Liver (tissue), 8 donors: ENCODE measurements at regions not wholly inside any gene's neighbourhood (a gene's known extent, or its start where the extent isn't known, plus 50 kb on each side); places are given as distances from the start of the nearest gene placed in this dataset.

Experiments
- DNase-seq: peaks from one replicate; pipeline ENCODE4 v3.0.0-alpha.2; 2017; ENCODE audit warnings: low spot score
- H3K27ac ChIP-seq, 2 donors: one replicate each; pipeline ENCODE4 v1.7.0; 2013; ENCODE audit warnings: inconsistent platforms in 2 of 2, low read length in 2 of 2, control low read depth in 1 of 2, low read depth in 1 of 2, mild to moderate bottlenecking in 1 of 2
- H3K27me3 ChIP-seq, 4 donors: one replicate each; pipeline versions ENCODE4 v1.6.1 to v1.7.0; 2013; ENCODE audit warnings: low read length in 3 of 4, inconsistent platforms in 1 of 4, mild to moderate bottlenecking in 1 of 4, moderate library complexity in 1 of 4; ENCODE audit not compliant: control insufficient read depth in 4 of 4, insufficient read depth in 4 of 4
- H3K36me3 ChIP-seq, 4 donors: one replicate each; pipeline versions ENCODE4 v1.6.1 to v1.7.0; 2013; ENCODE audit warnings: low read length in 3 of 4, mild to moderate bottlenecking in 3 of 4, low read depth in 1 of 4, moderate library complexity in 1 of 4; ENCODE audit not compliant: control insufficient read depth in 4 of 4, insufficient read depth in 3 of 4
- H3K4me1 ChIP-seq, 4 donors: one replicate each; pipeline versions ENCODE4 v1.6.1 to v1.7.0; 2013; ENCODE audit warnings: low read length in 3 of 4, mild to moderate bottlenecking in 3 of 4, moderate library complexity in 1 of 4; ENCODE audit not compliant: control insufficient read depth in 4 of 4, insufficient read depth in 4 of 4
- H3K4me3 ChIP-seq, 3 donors: one replicate each; pipeline versions ENCODE4 v1.6.1 to v1.7.0; 2013; ENCODE audit warnings: low read length in 3 of 3, control low read depth in 1 of 3, low read depth in 1 of 3, mild to moderate bottlenecking in 1 of 3
- H3K9ac ChIP-seq, 2 donors: one replicate each; pipeline ENCODE4 v1.7.0; 2013; ENCODE audit warnings: low read length in 2 of 2, mild to moderate bottlenecking in 2 of 2, moderate library complexity in 2 of 2, control low read depth in 1 of 2, low read depth in 1 of 2
- H3K9me3 ChIP-seq, 4 donors: one replicate each; pipeline versions ENCODE4 v1.6.1 to v1.7.0; 2013; ENCODE audit warnings: low read length in 3 of 4; ENCODE audit not compliant: control insufficient read depth in 4 of 4
- CTCF ChIP-seq: fragments of 150-350 bp; IDR thresholded peaks from 2 replicates; pipeline ENCODE4 v1.5.1; 2017; ENCODE audit warnings: improper control_type of control experiment, low read depth, low read length; ENCODE audit not compliant: missing input control
- EGR1 ChIP-seq, 2 donors: IDR thresholded peaks; 2 replicates each; pipeline ENCODE4 v1.6.1; 2016 to 2018; ENCODE audit warnings: antibody characterized with exemption in 2 of 2, low read depth in 2 of 2
- FOXA1 ChIP-seq: IDR thresholded peaks from 2 replicates; pipeline ENCODE4 v1.6.1; 2016; ENCODE audit warnings: antibody characterized with exemption
- GABPA ChIP-seq, 2 donors: IDR thresholded peaks in 1 of 2; conservative IDR thresholded peaks in 1 of 2; 2 replicates each; pipeline ENCODE4 v1.6.1; 2016; ENCODE audit warnings: antibody characterized with exemption in 2 of 2, mild to moderate bottlenecking in 1 of 2, moderate library complexity in 1 of 2
- MAX ChIP-seq: IDR thresholded peaks from 2 replicates; pipeline ENCODE4 v1.6.1; 2016; ENCODE audit warnings: antibody characterized with exemption
- NR2F2 ChIP-seq: IDR thresholded peaks from 2 replicates; pipeline ENCODE4 v1.6.1; 2016; ENCODE audit warnings: antibody characterized with exemption
- RAD21 ChIP-seq, 2 donors: IDR thresholded peaks; 2 replicates each; pipeline ENCODE4 v1.6.1; 2016; ENCODE audit warnings: antibody characterized with exemption in 2 of 2, mild to moderate bottlenecking in 2 of 2
- SP1 ChIP-seq: IDR thresholded peaks from 2 replicates; pipeline ENCODE4 v1.6.1; 2018; ENCODE audit warnings: antibody characterized with exemption, mild to moderate bottlenecking
- TAF1 ChIP-seq: conservative IDR thresholded peaks from 2 replicates; pipeline ENCODE4 v1.6.1; 2016; ENCODE audit warnings: antibody characterized with exemption, mild to moderate bottlenecking
- YY1 ChIP-seq: IDR thresholded peaks from 2 replicates; pipeline ENCODE4 v1.6.1; 2016; ENCODE audit warnings: antibody characterized with exemption, mild to moderate bottlenecking
- WGBS: extraction: QIAGEN DNeasy Blood & Tissue Kit; methylation state at CpG from one replicate; pipeline ENCODE4 v1.1.7; 2013; 5-methylcytosine and 5-hydroxymethylcytosine counted together
- TF ChIP-seq, protein P1 (sequence below): IDR thresholded peaks from 2 replicates; pipeline ENCODE4 v1.6.1; 2016; ENCODE audit warnings: antibody characterized with exemption
- TF ChIP-seq, protein P2 (sequence below): IDR thresholded peaks from 2 replicates; pipeline ENCODE4 v1.6.1; 2016; ENCODE audit warnings: antibody characterized with exemption, mild to moderate bottlenecking
- donor health status: healthy.
- donor health status: healthy.
- donor health status: healthy.
- donor health status: healthy.
- donor health status: healthy.

- 46% methylated on average over 2 of the region's 2 CpGs for WGBS
- Histone ChIP-seq H3K4me1 (no peaks in the 10 kb centered on the region), H3K27me3 (peaks cover 0 to 3% (median 0%) of the 10 kb centered on the region in 4 donors), H3K9ac (no peak overlapping the region), H3K27ac (no peak overlapping the region), H3K36me3 (no peaks in the 10 kb centered on the region), H3K9me3 (no peaks in the 10 kb centered on the region), H3K4me3 (no peak overlapping the region)
- DNase-seq = no peak
- TF ChIP-seq TAF1 (no peak), EGR1 (IDR thresholded peaks at IDR 0.05; ENCODE audit: low read depth in 2 of 2) (no peak), RAD21 (IDR thresholded peaks at IDR 0.05) (no peak), CTCF (no peak)
- TF ChIP-seq, protein P1, sequence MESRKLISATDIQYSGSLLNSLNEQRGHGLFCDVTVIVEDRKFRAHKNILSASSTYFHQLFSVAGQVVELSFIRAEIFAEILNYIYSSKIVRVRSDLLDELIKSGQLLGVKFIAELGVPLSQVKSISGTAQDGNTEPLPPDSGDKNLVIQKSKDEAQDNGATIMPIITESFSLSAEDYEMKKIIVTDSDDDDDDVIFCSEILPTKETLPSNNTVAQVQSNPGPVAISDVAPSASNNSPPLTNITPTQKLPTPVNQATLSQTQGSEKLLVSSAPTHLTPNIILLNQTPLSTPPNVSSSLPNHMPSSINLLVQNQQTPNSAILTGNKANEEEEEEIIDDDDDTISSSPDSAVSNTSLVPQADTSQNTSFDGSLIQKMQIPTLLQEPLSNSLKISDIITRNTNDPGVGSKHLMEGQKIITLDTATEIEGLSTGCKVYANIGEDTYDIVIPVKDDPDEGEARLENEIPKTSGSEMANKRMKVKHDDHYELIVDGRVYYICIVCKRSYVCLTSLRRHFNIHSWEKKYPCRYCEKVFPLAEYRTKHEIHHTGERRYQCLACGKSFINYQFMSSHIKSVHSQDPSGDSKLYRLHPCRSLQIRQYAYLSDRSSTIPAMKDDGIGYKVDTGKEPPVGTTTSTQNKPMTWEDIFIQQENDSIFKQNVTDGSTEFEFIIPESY = no peak
Observed at GRCh38 chr4:22070256-22070655, 121.7 kb upstream of the KCNIP4 start.

GRCh38 chr4:22063613-22064012 is 115.0 kb upstream of the KCNIP4 start:
- Histone ChIP-seq H3K9ac (no peak overlapping the region), H3K27me3 (no peaks in the 10 kb centered on the region), H3K4me3 (no peak overlapping the region), H3K9me3 (no peaks in the 10 kb centered on the region), H3K36me3 (no peaks in the 10 kb centered on the region), H3K4me1 (no peaks in the 10 kb centered on the region), H3K27ac (no peak overlapping the region)
- no peak for DNase-seq
- TF ChIP-seq RAD21 (IDR thresholded peaks at IDR 0.05) (no peak), GABPA (IDR thresholded peaks at IDR 0.05 in 1 of 2, conservative IDR thresholded peaks at IDR 0.05 in 1 of 2) (no peak), SP1 (no peak), TAF1 (no peak), CTCF (no peak), NR2F2 (no peak), FOXA1 (no peak), MAX (no peak), EGR1 (IDR thresholded peaks at IDR 0.05; ENCODE audit: low read depth in 2 of 2) (no peak), YY1 (no peak)
- TF ChIP-seq, protein P2, sequence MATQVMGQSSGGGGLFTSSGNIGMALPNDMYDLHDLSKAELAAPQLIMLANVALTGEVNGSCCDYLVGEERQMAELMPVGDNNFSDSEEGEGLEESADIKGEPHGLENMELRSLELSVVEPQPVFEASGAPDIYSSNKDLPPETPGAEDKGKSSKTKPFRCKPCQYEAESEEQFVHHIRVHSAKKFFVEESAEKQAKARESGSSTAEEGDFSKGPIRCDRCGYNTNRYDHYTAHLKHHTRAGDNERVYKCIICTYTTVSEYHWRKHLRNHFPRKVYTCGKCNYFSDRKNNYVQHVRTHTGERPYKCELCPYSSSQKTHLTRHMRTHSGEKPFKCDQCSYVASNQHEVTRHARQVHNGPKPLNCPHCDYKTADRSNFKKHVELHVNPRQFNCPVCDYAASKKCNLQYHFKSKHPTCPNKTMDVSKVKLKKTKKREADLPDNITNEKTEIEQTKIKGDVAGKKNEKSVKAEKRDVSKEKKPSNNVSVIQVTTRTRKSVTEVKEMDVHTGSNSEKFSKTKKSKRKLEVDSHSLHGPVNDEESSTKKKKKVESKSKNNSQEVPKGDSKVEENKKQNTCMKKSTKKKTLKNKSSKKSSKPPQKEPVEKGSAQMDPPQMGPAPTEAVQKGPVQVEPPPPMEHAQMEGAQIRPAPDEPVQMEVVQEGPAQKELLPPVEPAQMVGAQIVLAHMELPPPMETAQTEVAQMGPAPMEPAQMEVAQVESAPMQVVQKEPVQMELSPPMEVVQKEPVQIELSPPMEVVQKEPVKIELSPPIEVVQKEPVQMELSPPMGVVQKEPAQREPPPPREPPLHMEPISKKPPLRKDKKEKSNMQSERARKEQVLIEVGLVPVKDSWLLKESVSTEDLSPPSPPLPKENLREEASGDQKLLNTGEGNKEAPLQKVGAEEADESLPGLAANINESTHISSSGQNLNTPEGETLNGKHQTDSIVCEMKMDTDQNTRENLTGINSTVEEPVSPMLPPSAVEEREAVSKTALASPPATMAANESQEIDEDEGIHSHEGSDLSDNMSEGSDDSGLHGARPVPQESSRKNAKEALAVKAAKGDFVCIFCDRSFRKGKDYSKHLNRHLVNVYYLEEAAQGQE = no peak
- WGBS = 58% methylated on average over 1 of the region's 1 CpG
